ENCODE measurements at regions not wholly inside any gene's neighbourhood (a gene's known extent, or its start where the extent isn't known, plus 50 kb on each side); places are given as distances from the start of the nearest gene placed in this dataset.

GRCh38 chr5:68946728-68947127 is 147.1 kb upstream of the SLC30A5 start:
- TF ChIP-seq POLR2A (IDR thresholded peaks at IDR 0.05; ENCODE audit: low read depth, low read length), result no peak
- TF ChIP-seq TAF1 (IDR thresholded peaks at IDR 0.05; ENCODE audit: borderline replicate concordance, low read depth, low read length), result no peak
- TF ChIP-seq POLR2AphosphoS5 (IDR thresholded peaks at IDR 0.05; ENCODE audit: low read depth, low read length), result no peak

Measured in GM12892 (cell line).